ENCODE measurements at regions not wholly inside any gene's neighbourhood (a gene's known extent, or its start where the extent isn't known, plus 50 kb on each side); places are given as distances from the start of the nearest gene placed in this dataset.

DNA sequence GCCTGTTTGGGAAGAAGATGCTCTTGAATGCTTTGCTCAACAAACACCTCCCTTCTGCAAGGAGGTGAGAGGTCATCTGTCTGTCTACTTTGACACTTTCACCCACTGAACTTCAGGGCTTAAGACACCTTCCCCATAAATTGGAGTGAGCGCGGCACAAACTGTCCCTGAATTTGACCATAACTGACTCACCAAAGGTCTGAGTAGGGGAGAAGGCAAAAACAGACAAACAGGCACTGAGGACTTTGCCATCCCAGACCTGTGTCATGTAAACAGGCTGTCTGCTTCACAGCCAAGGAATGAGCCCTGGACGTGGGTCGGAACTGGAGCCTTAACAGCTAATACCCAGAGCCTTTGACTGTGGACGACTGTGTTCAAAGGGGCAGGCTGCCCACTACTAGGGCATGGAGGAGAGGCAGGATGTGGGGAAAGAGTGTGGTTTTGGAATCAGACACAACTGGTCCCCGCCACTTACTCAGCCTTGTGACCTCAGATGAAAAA, 320.9 kb upstream of the KLF4 start:
- in situ Hi-C loops (cut with MboI; ENCODE audit: low sequenced_read_pairs, unreplicated experiment), result no loop called here
- TF ChIP-seq, protein P1, sequence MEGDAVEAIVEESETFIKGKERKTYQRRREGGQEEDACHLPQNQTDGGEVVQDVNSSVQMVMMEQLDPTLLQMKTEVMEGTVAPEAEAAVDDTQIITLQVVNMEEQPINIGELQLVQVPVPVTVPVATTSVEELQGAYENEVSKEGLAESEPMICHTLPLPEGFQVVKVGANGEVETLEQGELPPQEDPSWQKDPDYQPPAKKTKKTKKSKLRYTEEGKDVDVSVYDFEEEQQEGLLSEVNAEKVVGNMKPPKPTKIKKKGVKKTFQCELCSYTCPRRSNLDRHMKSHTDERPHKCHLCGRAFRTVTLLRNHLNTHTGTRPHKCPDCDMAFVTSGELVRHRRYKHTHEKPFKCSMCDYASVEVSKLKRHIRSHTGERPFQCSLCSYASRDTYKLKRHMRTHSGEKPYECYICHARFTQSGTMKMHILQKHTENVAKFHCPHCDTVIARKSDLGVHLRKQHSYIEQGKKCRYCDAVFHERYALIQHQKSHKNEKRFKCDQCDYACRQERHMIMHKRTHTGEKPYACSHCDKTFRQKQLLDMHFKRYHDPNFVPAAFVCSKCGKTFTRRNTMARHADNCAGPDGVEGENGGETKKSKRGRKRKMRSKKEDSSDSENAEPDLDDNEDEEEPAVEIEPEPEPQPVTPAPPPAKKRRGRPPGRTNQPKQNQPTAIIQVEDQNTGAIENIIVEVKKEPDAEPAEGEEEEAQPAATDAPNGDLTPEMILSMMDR (IDR thresholded peaks at IDR 0.05; ENCODE audit: borderline replicate concordance, control extremely low read depth, extremely low read depth, insufficient read depth, missing control alignments), result no peak
- no peak for DNase-seq (ENCODE audit: low spot score)

DNA sequence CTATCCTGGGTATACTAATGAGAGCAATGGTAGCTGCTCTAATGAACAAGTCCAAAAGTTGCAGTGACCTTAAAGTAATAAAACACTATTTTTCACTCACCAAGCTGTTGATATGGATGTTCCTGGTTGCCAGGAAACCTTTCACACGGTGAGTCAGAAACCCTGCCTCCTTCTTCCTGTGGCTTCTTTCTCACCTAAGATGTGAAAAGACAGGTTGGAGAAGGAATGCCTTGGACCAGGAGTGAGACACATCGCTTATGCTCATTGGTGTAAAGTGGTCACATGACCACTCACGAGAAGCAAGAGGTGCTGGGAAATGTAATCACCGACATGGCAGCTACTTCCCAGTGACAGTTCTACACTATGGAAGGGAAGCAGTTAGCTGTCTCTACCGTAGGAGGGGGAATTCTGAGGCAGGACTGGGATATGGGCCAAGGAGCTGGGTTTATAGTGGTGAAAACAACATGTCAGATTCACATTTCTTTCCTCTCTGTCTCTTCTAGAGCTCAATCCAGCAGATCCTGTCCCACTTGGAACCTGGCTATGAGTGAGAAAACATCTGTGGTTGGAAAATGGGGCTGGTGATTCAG, 320.4 kb upstream of the KLF4 start:
- TF ChIP-seq, protein P1 (IDR thresholded peaks at IDR 0.05; ENCODE audit: borderline replicate concordance, control extremely low read depth, extremely low read depth, insufficient read depth, missing control alignments), result no peak
- in situ Hi-C loops (cut with MboI; ENCODE audit: low sequenced_read_pairs, unreplicated experiment), result no loop called here

DNA sequence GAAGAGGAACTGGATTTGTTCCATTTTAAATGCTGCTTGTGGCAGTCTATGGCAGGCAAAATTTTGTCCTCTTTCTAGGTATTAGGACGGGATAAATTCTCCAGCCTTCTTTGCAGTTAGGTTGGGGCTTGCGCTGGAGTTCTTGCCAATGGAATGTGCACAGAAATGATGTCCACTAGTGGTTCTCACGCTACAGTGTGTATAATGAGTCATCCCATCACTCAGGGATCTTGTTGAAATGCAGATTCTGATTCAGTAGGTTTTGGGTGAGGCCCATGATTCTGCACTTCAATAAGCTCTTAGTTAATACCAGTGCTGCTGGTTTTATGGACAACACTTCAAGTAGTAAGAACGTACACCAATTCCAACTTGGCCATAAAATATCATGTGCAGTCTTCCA, 317.6 kb upstream of the KLF4 start:
- in situ Hi-C loops (cut with MboI; ENCODE audit: low sequenced_read_pairs, unreplicated experiment), result no loop called here
- no peak for DNase-seq (ENCODE audit: low spot score)
- TF ChIP-seq, protein P1 (IDR thresholded peaks at IDR 0.05; ENCODE audit: borderline replicate concordance, control extremely low read depth, extremely low read depth, insufficient read depth, missing control alignments), result no peak

More for the DNA sequence above, 320.4 kb upstream of the KLF4 start:
- no peak for DNase-seq (ENCODE audit: low spot score)

DNA sequence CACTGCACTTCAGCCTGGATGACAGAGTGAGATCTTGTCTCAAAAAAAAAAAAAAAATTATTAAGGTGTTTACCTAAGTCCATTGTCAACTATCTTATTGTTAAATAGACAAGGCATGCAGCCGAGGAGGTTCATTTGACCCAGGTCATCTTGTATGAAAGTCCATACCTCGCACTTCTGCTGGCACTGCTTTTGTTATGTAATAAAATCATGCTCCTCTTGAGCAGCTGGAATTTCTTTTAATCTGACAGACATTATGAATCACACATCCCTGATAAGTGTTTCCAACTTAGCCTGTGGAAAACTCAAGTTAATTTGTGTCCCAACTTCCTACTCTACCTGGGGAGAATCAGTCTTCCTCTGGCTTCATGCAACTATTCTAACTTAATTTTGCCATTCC, 315.6 kb upstream of the KLF4 start:
- in situ Hi-C loops (cut with MboI; ENCODE audit: low sequenced_read_pairs, unreplicated experiment), result no loop called here
- no peak for DNase-seq (ENCODE audit: low spot score)
- TF ChIP-seq, protein P1 (IDR thresholded peaks at IDR 0.05; ENCODE audit: borderline replicate concordance, control extremely low read depth, extremely low read depth, insufficient read depth, missing control alignments), result no peak

DNA sequence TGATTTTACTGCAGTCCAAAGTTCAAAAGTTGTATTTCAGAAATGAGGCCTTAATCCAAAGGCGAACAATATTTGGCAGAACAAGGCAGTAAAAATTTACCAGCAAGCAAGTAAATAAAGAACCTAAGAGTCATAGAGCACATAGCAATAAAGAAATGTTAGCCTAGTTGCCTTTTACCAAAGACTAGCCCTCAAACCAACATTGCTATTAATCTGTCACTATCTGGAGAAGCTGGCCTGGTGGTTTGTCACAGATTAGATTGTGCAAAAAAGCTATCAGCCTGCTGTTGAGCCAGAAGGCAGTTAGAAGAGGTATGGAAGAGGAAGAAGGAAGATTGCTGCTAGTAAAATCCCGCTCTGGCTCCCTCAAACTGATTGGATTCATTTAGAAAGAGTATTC, 304.7 kb upstream of the KLF4 start:
- no peak for DNase-seq (ENCODE audit: low spot score)
- in situ Hi-C loops (cut with MboI; ENCODE audit: low sequenced_read_pairs, unreplicated experiment), result no loop called here
- TF ChIP-seq, protein P1 (IDR thresholded peaks at IDR 0.05; ENCODE audit: borderline replicate concordance, control extremely low read depth, extremely low read depth, insufficient read depth, missing control alignments), result no peak

DNA sequence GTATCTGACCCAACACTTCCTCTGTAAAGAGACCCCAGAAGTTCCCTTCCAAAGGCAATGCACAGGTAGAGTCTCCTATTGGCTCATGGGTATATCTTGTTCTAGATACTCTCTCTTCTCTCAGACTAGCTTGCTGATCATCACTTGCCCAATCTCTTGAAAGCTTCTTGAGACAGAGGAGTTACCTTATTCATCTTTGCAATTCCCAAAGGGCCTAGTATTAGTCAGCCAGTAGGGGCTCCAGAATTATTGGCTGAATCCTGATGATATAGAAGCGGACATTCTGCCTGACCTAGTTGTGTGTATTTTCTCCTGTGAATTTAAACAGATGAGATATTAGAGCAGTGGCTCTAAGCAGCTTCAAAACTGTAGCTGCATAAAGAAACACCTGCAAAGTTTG, 304.0 kb upstream of the KLF4 start:
- in situ Hi-C loops (cut with MboI; ENCODE audit: low sequenced_read_pairs, unreplicated experiment), result no loop called here
- no peak for DNase-seq (ENCODE audit: low spot score)
- TF ChIP-seq, protein P1 (IDR thresholded peaks at IDR 0.05; ENCODE audit: borderline replicate concordance, control extremely low read depth, extremely low read depth, insufficient read depth, missing control alignments), result no peak
